GF-D8 (cell line): ENCODE measurements at regions not wholly inside any gene's neighbourhood (a gene's known extent, or its start where the extent isn't known, plus 50 kb on each side); places are given as distances from the start of the nearest gene placed in this dataset.
"Not testable (repeated sequence)": the region's sequence is repeated elsewhere in the genome, so short reads cannot be mapped to it uniquely, and the experiment has no call there.

Source experiments
- DNase-seq: peaks from one replicate; lab custom pipeline; 2025; lab: John Stamatoyannopoulos, UW

- no peak for DNase-seq
These were observed 143.3 kb upstream of the SMARCA2 start for GRCh38 chr9:1871626-1872419.

- no peak for DNase-seq
These were observed 139.8 kb upstream of the SMARCA2 start for GRCh38 chr9:1875251-1875851.

GRCh38 chr9:1875921-1876448 is 139.2 kb upstream of the SMARCA2 start:
- DNase-seq, result no peak

- no peak for DNase-seq
These were observed 138.2 kb upstream of the SMARCA2 start for GRCh38 chr9:1876891-1877496.

GRCh38 chr9:1877951-1878350 is 137.2 kb upstream of the SMARCA2 start:
- no peak for DNase-seq

- DNase-seq, result no peak
These were observed 136.3 kb upstream of the SMARCA2 start for GRCh38 chr9:1878811-1879210.

GRCh38 chr9:1879501-1879900 is 135.6 kb upstream of the SMARCA2 start:
- DNase-seq, result no peak

GRCh38 chr9:1880038-1880565 is 135.0 kb upstream of the SMARCA2 start:
- DNase-seq, result no peak

- DNase-seq, result no peak
These were observed 133.3 kb upstream of the SMARCA2 start for GRCh38 chr9:1881708-1882295.

- DNase-seq, result no peak
These were observed 132.3 kb upstream of the SMARCA2 start for GRCh38 chr9:1882711-1883403.

GRCh38 chr9:1890201-1890600 is 124.9 kb upstream of the SMARCA2 start:
- DNase-seq, result no peak

- no peak for DNase-seq
These were observed 124.3 kb upstream of the SMARCA2 start for GRCh38 chr9:1890816-1891215.

GRCh38 chr9:1903080-1903704 is 112.0 kb upstream of the SMARCA2 start:
- DNase-seq, result not testable (repeated sequence)

GRCh38 chr9:1907465-1907864 is 107.7 kb upstream of the SMARCA2 start:
- no peak for DNase-seq

- DNase-seq, result no peak
These were observed 105.8 kb upstream of the SMARCA2 start for GRCh38 chr9:1909322-1909721.

GRCh38 chr9:1910269-1910811 is 104.8 kb upstream of the SMARCA2 start:
- DNase-seq, result no peak

- no peak for DNase-seq
These were observed 101.4 kb upstream of the SMARCA2 start for GRCh38 chr9:1913631-1914330.

- no peak for DNase-seq
These were observed 99.1 kb upstream of the SMARCA2 start for GRCh38 chr9:1916095-1916494.

- DNase-seq, result no peak
These were observed 98.5 kb upstream of the SMARCA2 start for GRCh38 chr9:1916655-1917054.

GRCh38 chr9:1917396-1917935 is 97.7 kb upstream of the SMARCA2 start:
- no peak for DNase-seq
